Muscle of leg (tissue), 3 donors: ENCODE measurements at regions not wholly inside any gene's neighbourhood (a gene's known extent, or its start where the extent isn't known, plus 50 kb on each side); places are given as distances from the start of the nearest gene placed in this dataset.

Experiments
- DNase-seq: peaks from one replicate; pipeline ENCODE4 v3.0.0; 2013
- H3K27ac ChIP-seq: one replicate; pipeline ENCODE4 v1.5.1; 2013; ENCODE audit warnings: mild to moderate bottlenecking, low read length, control low read depth
- H3K27me3 ChIP-seq: one replicate; pipeline ENCODE4 v1.6.1; 2013; ENCODE audit warnings: low read length; ENCODE audit not compliant: control insufficient read depth, insufficient read depth
- H3K36me3 ChIP-seq: one replicate; pipeline ENCODE4 v1.6.1; 2013; ENCODE audit warnings: low read length; ENCODE audit not compliant: control insufficient read depth, insufficient read depth
- H3K4me1 ChIP-seq: one replicate; pipeline ENCODE4 v1.6.1; 2013; ENCODE audit warnings: low read length; ENCODE audit not compliant: control insufficient read depth, insufficient read depth
- H3K4me3 ChIP-seq: one replicate; pipeline ENCODE4 v1.5.1; 2013; ENCODE audit warnings: low read length, control low read depth
- H3K9me3 ChIP-seq: replicated peaks from 2 replicates; pipeline ENCODE4 v1.6.1; 2013; ENCODE audit warnings: low read depth, low read length; ENCODE audit not compliant: control insufficient read depth
- WGBS: methylation state at CpG from one replicate; pipeline ENCODE4 v1.1.5; 2013; ENCODE audit warnings: missing lambda C conversion rate; ENCODE audit not compliant: insufficient coverage; 5-methylcytosine and 5-hydroxymethylcytosine counted together

DNA sequence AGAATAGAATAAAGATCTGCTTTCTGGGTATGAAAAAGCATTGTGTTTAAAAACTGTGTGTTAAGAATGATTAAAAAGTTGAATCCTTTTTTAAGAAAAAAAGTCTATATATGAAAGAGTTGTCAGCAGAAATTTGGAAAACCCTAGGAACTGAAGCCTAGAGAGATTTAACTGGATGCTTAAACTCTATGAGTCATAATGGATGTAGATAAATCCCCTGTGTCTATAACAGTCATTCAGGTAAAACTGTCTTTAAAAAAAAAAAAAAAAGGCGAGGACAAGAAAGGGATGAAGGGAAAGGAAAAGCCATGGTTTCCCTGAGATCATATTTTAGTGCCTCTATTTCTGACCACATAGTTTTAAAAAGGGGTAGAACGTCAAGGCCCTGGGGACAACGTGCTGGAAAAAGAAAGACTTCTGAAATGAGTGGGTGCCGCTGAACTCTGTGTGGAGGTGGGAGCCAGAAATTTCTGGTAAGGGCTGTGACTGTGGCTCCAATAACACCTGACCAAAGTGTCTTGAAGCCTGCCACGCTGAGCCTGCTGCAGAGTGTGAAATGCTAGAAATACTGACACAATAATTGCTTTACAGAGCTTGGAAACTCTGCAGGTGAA is 302.6 kb upstream of the ARID1B start:
- 66% methylated on average over 2 of the region's 5 CpGs for WGBS
- Histone ChIP-seq H3K4me1 (no peaks in the 10 kb centered on the region), H3K27ac (no peak overlapping the region), H3K4me3 (no peak overlapping the region), H3K9me3 (no peaks in the 10 kb centered on the region), H3K27me3 (no peaks in the 10 kb centered on the region), H3K36me3 (no peaks in the 10 kb centered on the region)
- DNase-seq, result no peak

DNA sequence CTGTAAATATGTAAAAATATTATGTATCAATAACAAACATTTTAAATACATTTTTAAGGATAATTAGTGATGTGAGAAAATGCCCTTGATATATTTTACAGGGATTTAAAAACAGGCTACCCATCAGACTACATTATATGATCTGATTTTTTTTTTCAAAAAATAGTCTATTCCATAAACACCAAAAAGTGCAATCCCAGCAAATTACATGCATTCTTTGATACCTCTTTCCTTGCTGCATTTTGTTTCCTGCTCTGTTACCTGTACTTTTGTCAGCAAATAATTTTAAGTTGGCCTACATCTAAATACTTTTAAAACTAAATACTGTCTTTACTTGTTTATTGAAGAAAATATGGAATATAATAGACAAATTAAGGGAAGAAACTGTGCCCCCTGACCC is 306.2 kb upstream of the ARID1B start:
- H3K27me3 ChIP-seq, result no peaks in the 10 kb centered on the region
- H3K9me3 ChIP-seq, result no peaks in the 10 kb centered on the region
- no peak overlapping the region for H3K4me3 ChIP-seq
- no peaks in the 10 kb centered on the region for H3K36me3 ChIP-seq
- DNase-seq, result no peak
- H3K4me1 ChIP-seq, result no peaks in the 10 kb centered on the region
- H3K27ac ChIP-seq, result no peak overlapping the region

DNA sequence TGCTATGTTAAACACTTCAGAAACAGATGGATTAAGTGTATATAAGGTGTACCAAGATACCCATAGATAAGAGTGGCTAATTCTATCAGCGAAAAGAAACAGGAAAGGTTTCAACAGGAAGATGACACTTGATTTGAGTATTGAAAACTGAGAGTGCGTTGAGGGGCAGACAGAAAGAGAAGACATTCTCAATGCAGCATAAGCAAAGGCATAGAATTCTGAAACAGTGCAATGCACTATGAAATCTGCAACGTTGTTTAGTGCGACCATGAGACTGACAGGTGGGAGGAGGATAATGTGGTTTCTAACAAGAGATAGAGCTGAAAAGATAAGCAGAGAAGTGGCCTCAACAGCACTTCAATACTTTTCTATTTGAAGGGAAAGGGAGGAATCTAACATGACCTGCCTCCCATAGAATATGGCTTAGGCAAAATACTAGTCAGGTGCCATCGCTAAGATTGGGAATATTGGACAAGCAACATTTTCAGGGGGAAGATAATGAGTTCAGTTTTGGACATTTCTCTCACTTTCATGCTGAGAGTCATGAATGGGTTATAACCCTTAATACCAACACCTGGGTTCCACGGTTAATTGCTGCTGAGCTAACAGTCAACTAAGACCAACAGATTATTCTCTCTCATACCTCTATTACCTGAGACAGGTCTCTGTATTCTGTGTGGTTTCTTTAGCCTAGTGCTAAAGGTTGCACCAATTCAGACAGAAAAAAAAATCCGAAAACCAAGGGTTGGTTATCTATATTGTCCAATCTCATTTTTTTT is 312.9 kb upstream of the ARID1B start:
- no peaks in the 10 kb centered on the region for H3K9me3 ChIP-seq
- no peaks in the 10 kb centered on the region for H3K27me3 ChIP-seq
- no peak overlapping the region for H3K27ac ChIP-seq
- no peaks in the 10 kb centered on the region for H3K4me1 ChIP-seq
- 95% methylated on average over 2 of the region's 7 CpGs for WGBS
- H3K36me3 ChIP-seq, result no peaks in the 10 kb centered on the region
- no peak for DNase-seq
- no peak overlapping the region for H3K4me3 ChIP-seq

DNA sequence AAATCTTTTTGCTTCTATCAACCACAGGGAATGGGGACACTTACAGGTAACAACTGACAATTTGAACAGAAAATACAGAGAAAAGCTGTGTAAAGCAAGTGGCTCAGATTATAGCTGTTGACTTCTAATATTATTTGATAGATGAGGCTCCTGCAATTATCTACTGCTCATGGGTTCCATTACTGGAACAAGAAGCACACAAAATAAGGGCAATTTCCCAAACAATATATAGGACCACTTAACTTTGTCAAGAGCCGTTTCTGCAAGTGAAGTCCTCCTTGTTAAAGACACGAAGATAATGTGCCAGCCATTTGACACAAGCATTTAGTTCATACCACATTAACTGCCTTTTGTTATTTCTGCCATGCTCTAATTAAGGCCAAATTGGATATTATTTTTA is 315.5 kb upstream of the ARID1B start:
- WGBS, result no CpG with 5 or more reads among the region's 2 CpGs
- no peak overlapping the region for H3K4me3 ChIP-seq
- H3K36me3 ChIP-seq, result no peaks in the 10 kb centered on the region
- no peak overlapping the region for H3K27ac ChIP-seq
- no peaks in the 10 kb centered on the region for H3K27me3 ChIP-seq
- DNase-seq, result no peak
- H3K4me1 ChIP-seq, result no peaks in the 10 kb centered on the region
- no peaks in the 10 kb centered on the region for H3K9me3 ChIP-seq

DNA sequence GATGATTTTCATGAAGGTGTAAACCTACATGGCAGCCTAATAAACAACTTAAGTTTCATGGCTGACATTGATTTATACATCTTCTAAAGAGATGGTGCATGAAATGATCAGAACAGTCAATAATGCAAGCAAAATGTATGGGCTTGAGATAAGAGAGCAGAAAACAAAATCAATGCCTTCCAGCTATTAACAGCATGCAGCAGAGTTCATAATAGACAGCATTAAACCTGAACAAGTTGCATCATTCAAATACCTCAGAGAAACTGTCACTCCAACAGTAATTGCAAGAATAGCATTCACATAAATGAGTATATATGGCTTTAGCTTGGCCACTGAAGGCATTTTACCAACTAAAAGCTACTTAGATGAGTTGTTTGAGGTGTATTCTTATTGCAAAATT is 319.6 kb upstream of the ARID1B start:
- Histone ChIP-seq H3K27ac (no peak overlapping the region), H3K9me3 (no peaks in the 10 kb centered on the region)

DNA sequence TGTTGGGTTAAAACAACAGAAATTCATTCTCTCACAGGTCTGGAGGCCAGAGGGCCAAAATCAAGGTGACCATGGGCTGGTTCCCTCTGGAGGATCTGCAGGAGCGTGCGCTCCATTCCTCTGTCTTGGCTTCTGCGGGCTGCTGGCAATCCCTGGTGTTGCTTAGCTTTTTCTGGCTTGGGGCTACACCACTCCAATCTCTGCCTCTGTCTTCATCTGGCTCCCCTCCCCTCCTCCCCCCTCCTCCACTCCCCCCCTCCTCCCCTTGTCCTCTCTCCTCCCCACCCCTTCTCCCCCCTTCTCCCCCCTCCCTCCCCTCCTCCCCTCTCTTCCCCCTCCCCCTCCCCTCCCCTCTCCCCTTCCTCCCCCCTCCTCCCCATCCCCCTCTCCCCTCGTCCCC is 321.3 kb upstream of the ARID1B start:
- Histone ChIP-seq H3K4me3 (no peak overlapping the region), H3K27me3 (no peaks in the 10 kb centered on the region), H3K9me3 (no peaks in the 10 kb centered on the region), H3K36me3 (no peaks in the 10 kb centered on the region), H3K27ac (no peak overlapping the region), H3K4me1 (no peaks in the 10 kb centered on the region)
- 83% methylated on average over 2 of the region's 4 CpGs for WGBS
- DNase-seq, result no peak

More for the DNA sequence above, 319.6 kb upstream of the ARID1B start:
- no peaks in the 10 kb centered on the region for H3K36me3 ChIP-seq
- no peak overlapping the region for H3K4me3 ChIP-seq
- H3K27me3 ChIP-seq, result no peaks in the 10 kb centered on the region
- DNase-seq, result no peak
- no peaks in the 10 kb centered on the region for H3K4me1 ChIP-seq

DNA sequence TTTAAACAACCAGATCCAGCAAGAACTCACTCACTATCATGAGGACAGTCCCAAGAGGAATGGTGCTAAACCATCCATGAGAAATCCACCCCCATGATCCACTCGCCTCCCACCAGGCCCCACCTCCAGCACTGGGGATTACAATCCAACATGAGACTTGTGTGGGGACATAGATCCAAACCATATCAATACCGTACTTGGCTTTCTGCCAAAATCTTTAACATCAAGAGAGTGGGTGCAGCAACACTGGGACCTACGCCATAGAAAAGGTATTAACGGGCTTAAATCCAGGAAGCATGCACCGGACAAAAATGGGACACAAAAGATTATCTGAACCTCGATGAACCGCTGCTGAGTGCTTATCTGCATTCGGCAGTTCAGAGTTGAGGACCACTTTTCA is 322.3 kb upstream of the ARID1B start:
- 75% methylated on average over 4 of the region's 8 CpGs for WGBS
- H3K27me3 ChIP-seq, result no peaks in the 10 kb centered on the region
- H3K9me3 ChIP-seq, result no peaks in the 10 kb centered on the region
- no peak overlapping the region for H3K27ac ChIP-seq
- H3K4me1 ChIP-seq, result no peaks in the 10 kb centered on the region
- DNase-seq, result no peak
- no peaks in the 10 kb centered on the region for H3K36me3 ChIP-seq
- no peak overlapping the region for H3K4me3 ChIP-seq

DNA sequence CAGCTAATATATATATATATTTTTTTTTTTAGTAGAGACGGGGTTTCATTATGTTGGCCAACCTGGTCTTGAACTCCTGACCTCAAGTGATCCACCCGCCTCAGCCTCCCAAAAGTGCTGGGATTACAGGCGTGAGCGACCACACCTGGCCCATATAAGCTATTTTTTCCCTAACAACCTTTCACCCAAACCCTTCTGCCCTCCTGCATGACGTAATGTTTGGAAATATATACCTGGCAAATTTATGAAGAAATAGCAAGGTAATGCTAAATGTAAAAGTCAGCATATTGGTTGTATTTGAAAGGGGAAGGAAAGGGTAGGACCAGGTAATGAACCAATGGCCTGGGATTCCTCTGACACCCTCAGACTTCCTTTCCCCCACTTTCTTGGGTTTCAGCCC is 325.5 kb upstream of the ARID1B start:
- no CpG with 5 or more reads among the region's 5 CpGs for whole genome bisulfite sequencing
- H3K9me3 ChIP-seq, result no peaks in the 10 kb centered on the region

DNA sequence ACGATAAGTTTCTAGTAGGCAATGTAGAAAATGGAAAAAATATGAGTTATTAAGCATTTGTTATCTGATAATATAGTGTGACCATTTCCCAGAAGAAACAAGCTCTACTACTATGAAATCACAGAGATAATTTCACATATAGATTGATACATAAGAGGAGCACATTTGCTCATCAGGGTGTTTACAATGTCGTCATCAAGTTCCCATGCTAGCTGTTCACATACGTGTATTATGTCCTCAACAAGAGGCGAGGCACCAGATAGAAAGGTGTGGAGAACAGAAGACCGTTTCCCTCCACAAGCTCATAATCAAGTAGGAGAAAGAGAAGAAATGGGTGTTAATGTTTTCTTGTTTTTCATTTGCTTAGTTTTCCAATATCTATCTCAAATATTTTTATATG is 326.1 kb upstream of the ARID1B start:
- no CpG with 5 or more reads among the region's 5 CpGs for WGBS
- Histone ChIP-seq H3K9me3 (no peaks in the 10 kb centered on the region), H3K27ac (no peak overlapping the region), H3K36me3 (no peaks in the 10 kb centered on the region), H3K27me3 (no peaks in the 10 kb centered on the region), H3K4me3 (no peak overlapping the region), H3K4me1 (no peaks in the 10 kb centered on the region)
- no peak for DNase-seq

More for the DNA sequence above, 325.5 kb upstream of the ARID1B start:
- no peak overlapping the region for H3K27ac ChIP-seq
- H3K36me3 ChIP-seq, result no peaks in the 10 kb centered on the region
- no peak overlapping the region for H3K4me3 ChIP-seq
- DNase-seq, result no peak
- no peaks in the 10 kb centered on the region for H3K27me3 ChIP-seq
- no peaks in the 10 kb centered on the region for H3K4me1 ChIP-seq

DNA sequence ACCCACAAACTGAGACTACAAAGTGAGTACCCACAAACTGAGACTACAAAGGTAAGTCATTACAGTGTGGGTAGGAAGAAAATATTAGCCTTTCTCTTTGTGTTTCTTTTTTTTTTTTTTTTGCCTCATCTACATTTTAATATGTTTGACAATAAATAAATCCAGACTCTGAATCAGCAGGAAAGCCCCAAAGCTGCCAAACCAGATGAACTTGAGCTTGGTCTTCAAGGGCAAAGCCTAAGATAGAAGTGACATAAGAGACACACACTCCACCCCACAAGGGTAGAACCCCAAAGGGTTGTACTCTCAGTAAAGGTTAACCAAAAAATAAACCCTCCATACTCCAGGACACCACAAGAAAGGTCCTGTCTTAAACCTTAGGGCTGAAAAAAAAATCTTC is 326.8 kb upstream of the ARID1B start:
- Histone ChIP-seq H3K9me3 (no peaks in the 10 kb centered on the region), H3K4me3 (no peak overlapping the region), H3K27me3 (no peaks in the 10 kb centered on the region)

DNA sequence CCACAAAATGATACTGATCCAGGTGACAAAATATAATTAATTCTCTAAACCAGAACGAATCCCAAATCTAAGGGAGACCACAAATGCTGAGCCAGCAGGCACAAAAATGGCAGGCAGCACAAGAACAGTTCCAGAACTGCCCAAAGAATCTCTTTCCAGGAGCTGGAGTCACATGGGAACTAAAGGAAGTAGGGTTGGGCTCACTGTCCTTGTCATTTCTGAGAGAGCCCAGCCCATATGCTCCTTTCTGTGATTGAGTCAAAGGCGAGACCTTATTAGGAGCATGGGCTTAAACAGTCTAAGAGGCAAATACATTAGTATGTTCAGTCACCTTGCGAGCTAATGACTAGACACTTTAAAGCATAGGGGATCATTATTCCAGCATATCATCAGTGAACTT is 327.6 kb upstream of the ARID1B start:
- H3K9me3 ChIP-seq, result no peaks in the 10 kb centered on the region
- no peaks in the 10 kb centered on the region for H3K4me1 ChIP-seq
- no peak overlapping the region for H3K27ac ChIP-seq
- 100% methylated on average over 1 of the region's 3 CpGs for WGBS
- H3K36me3 ChIP-seq, result no peaks in the 10 kb centered on the region
- H3K4me3 ChIP-seq, result no peak overlapping the region
- H3K27me3 ChIP-seq, result no peaks in the 10 kb centered on the region
- DNase-seq, result no peak

More for the DNA sequence above, 326.8 kb upstream of the ARID1B start:
- Histone ChIP-seq H3K4me1 (no peaks in the 10 kb centered on the region), H3K27ac (no peak overlapping the region), H3K36me3 (no peaks in the 10 kb centered on the region)
- no peak for DNase-seq
